NT2/D1 (cell line): ENCODE measurements at regions not wholly inside any gene's neighbourhood (a gene's known extent, or its start where the extent isn't known, plus 50 kb on each side); places are given as distances from the start of the nearest gene placed in this dataset.

Experiments
- SUZ12 ChIP-seq: IDR thresholded peaks from 2 replicates; pipeline ENCODE4 v1.6.1; 2011; ENCODE audit not compliant: insufficient read length, insufficient read depth; ENCODE audit errors: extremely low read depth
- YY1 ChIP-seq: IDR thresholded peaks from 2 replicates; pipeline ENCODE4 v1.6.1; 2011; ENCODE audit not compliant: insufficient read length, insufficient read depth
- ZNF274 ChIP-seq: IDR thresholded peaks from 2 replicates; pipeline ENCODE4 v1.6.1; 2011; ENCODE audit warnings: mild to moderate bottlenecking, low read depth, low read length

- TF ChIP-seq YY1 (no peak), ZNF274 (no peak), SUZ12 (no peak)
Observed at GRCh38 chr6:37561361-37561760, 61.7 kb upstream of the CCDC167 start.
